AG10803 (cell line): ENCODE measurements at regions not wholly inside any gene's neighbourhood (a gene's known extent, or its start where the extent isn't known, plus 50 kb on each side); places are given as distances from the start of the nearest gene placed in this dataset.

ENCODE experiments used
- DNase-seq: peaks from one replicate; pipeline ENCODE4 v3.0.0; 2010; ENCODE audit warnings: low read depth
- H3K4me3 ChIP-seq: 2 replicates; pipeline ENCODE4 v1.5.1; 2011; ENCODE audit warnings: mild to moderate bottlenecking, low read length, control low read depth
- TF ChIP-seq, protein P1 (sequence below): conservative IDR thresholded peaks from 2 replicates; pipeline ENCODE4 v1.5.1; 2011; ENCODE audit warnings: mild to moderate bottlenecking, low read length, control low read depth, inconsistent platforms

DNA sequence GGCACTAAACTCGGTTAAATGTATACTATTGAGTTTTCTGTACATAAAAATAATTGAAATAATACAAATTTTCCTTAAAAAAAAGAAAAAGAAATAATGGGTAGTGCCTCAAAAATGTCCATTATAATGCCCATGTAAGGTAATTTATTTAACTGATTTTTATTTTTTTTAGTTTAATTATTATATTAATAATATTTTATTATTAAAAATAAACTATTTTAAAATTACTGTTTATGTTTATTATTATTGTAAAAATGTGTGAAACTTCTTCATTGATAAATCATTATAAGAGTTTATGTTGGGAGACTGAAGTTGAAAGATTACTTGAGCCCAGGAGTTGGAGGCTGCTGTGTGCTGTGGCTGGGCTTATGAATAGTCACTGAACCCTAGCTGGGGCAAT is 925.5 kb upstream of the EPHA7 start:
- H3K4me3 ChIP-seq: no peak overlapping the region
- DNase-seq: no peak
- TF ChIP-seq, protein P1, sequence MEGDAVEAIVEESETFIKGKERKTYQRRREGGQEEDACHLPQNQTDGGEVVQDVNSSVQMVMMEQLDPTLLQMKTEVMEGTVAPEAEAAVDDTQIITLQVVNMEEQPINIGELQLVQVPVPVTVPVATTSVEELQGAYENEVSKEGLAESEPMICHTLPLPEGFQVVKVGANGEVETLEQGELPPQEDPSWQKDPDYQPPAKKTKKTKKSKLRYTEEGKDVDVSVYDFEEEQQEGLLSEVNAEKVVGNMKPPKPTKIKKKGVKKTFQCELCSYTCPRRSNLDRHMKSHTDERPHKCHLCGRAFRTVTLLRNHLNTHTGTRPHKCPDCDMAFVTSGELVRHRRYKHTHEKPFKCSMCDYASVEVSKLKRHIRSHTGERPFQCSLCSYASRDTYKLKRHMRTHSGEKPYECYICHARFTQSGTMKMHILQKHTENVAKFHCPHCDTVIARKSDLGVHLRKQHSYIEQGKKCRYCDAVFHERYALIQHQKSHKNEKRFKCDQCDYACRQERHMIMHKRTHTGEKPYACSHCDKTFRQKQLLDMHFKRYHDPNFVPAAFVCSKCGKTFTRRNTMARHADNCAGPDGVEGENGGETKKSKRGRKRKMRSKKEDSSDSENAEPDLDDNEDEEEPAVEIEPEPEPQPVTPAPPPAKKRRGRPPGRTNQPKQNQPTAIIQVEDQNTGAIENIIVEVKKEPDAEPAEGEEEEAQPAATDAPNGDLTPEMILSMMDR: no peak

DNA sequence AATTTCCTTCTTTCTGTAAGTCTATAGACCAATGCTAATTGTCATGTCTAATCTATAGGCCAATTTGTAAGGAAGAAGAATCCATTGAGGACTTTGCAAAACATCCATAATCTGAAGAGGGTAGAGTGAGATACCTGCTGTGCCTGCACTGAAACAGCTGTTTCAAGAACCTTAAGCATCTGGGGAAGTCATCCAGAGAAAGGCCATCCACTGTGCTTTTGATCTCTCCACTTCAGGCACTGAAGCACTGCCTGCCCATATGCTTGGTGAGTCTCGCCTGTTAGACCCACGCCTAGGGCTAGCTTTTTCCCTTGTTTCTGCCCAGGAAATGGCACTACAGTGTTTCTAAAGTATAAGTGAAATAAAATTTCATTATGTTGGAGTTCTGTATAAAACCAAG is 921.8 kb upstream of the EPHA7 start:
- no peak overlapping the region for H3K4me3 ChIP-seq

DNA sequence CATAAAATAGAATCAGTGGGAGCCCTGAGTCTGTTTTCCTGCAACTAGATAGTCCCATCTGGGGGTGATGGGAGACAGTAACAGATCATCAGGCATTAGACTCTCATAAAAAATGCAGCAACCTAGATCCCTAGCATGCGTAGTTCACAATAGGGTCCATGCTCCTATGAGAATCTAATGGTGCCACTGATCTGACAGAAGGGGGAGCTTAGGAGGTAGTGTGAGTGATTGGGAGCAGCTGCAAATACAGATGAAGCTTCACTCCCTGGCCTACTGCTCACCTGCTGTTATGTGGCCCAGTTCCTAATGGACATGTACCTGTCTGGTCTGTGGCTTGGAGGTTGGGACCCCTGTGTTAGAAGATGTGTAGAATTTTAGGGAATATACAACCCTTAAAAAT is 904.5 kb upstream of the EPHA7 start:
- DNase-seq: no peak
- TF ChIP-seq, protein P1: no peak

More for the DNA sequence above, 921.8 kb upstream of the EPHA7 start:
- TF ChIP-seq, protein P1: no peak
- DNase-seq: no peak

DNA sequence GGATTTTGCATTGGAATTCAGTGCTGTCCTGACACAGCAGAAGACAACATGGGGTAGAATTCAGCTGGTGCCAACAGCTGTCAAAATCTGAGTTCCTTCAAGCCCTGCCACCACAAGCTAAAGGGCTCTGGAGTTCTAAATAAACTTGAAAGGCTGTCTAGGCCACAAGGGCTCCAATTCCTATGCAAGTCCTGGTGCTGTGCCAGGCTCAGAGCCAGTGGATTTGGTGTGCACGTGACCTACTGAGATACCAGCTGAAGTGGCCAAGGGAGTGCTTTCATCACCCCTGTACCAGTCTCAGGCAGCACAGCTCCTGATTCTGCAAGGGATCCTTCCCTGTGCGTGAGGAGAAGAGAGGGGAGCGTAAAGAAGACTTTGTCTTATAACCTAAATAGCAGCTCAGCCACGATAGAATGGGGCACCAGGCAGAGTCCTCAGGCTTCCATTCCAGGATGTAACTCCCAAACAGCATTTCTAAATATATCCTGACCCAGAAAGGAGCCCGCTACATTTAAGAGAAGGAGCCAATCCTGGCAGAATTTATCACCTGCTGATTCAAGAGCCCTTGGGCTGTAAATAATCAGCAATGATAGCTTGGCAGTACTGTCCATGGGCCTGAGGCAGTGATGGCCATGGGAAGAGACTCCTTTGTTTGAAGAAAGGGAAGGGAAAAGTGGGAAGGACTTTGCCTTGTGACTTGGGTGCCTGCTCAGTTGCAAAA is 881.2 kb upstream of the EPHA7 start:
- no peak overlapping the region for H3K4me3 ChIP-seq
- DNase-seq: no peak
- TF ChIP-seq, protein P1: no peak

More for the DNA sequence above, 904.5 kb upstream of the EPHA7 start:
- H3K4me3 ChIP-seq: no peak overlapping the region

DNA sequence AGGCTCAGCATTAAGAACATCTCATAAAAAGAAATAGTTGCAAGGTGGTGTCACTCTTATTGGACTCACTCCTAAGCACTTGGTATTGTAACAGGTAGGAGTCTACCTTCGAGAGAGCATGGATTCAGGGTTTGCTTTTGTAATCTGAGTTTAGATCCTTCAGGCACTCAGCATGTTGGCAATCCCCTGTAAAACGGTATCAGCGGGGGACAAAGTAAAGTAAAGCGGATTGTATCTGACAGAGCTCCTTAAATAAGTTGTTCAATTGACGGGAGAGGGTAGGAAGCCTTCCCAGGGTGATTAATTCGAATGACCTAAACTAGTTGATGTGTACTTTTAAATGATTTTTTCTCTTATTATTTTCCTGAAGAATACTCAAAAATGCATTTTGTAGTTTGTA is 869.8 kb upstream of the EPHA7 start:
- TF ChIP-seq, protein P1: no peak
- no peak for DNase-seq

DNA sequence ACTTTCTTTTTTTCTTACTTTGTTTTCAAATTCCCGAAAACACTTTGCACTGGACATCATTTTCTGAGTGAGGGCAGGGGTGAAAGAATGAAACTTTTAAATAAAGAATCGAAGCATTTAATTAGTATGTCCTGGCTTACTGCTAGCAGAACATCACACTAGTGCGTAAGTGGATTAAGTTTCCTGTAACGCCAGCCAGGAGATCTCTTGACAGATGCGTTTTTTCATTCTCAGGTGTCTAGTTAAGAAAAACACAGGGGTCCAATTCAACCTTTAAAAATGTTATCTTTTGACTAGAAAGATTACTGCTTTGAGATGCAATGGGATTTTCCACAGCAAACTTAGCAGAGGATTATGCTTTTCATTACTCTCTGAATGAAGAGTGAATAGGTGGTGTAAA is 858.8 kb upstream of the EPHA7 start:
- H3K4me3 ChIP-seq: no peak overlapping the region
- DNase-seq: no peak
- TF ChIP-seq, protein P1: no peak

More for the DNA sequence above, 869.8 kb upstream of the EPHA7 start:
- no peak overlapping the region for H3K4me3 ChIP-seq

DNA sequence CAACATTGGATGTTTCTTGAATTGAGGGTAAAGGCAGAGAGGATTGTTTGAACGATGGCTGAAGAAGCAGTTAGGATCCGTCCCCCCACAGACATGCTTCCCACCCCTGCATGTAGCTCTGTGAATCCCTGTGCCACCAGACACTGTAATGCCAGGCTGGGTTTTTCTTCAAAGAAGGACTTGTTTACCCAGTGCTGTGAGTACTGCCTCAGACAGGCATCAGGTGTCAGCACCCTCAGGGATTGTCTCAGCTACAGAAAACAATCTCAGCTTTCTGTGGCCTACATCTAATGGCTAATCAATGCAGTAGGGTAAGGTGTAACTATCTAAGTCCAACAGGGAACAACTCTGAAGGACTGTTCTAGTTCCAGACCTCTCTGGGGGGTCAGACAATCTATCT is 853.0 kb upstream of the EPHA7 start:
- no peak for DNase-seq
- TF ChIP-seq, protein P1: no peak

More for the DNA sequence above, 853.0 kb upstream of the EPHA7 start:
- no peak overlapping the region for H3K4me3 ChIP-seq
